Cardiac fibroblast (primary cell): ENCODE measurements at regions not wholly inside any gene's neighbourhood (a gene's known extent, or its start where the extent isn't known, plus 50 kb on each side); places are given as distances from the start of the nearest gene placed in this dataset.

Experiments used
- DNase-seq, 2 donors: peaks; one replicate each; pipeline versions ENCODE4 v3.0.0 to v3.0.0-alpha.2; 2010; ENCODE audit warnings: low read depth in 2 of 2
- H3K4me3 ChIP-seq, 2 donors: replicated peaks in 1 of 2; 1 replicate in 1 of 2; 2 replicates in 1 of 2; pipeline ENCODE4 v1.5.1; 2011; ENCODE audit warnings: low read depth in 2 of 2, low read length in 2 of 2, mild to moderate bottlenecking in 2 of 2, moderate library complexity in 1 of 2
- CTCF ChIP-seq: IDR thresholded peaks from one replicate; pipeline ENCODE4 v1.5.1; 2011; ENCODE audit warnings: low read depth, mild to moderate bottlenecking, low read length, inconsistent platforms

- no peak for DNase-seq
- H3K4me3 ChIP-seq: no peak overlapping the region
- no peak for TF ChIP-seq CTCF
Measured at GRCh38 chr6:104414723-104415122, 445.0 kb downstream of the HACE1 start.

GRCh38 chr6:104413767-104414166 is 446.0 kb downstream of the HACE1 start:
- TF ChIP-seq CTCF: no peak
- no peak for DNase-seq
- no peak overlapping the region for H3K4me3 ChIP-seq

- DNase-seq: no peak
- no peak for TF ChIP-seq CTCF
- H3K4me3 ChIP-seq: no peak overlapping the region
Measured at GRCh38 chr6:104411302-104411701, 448.4 kb downstream of the HACE1 start.

GRCh38 chr6:104409913-104410312 is 449.8 kb downstream of the HACE1 start:
- no peak for TF ChIP-seq CTCF
- DNase-seq: peak in 1 of 2 donors; percentile 48
- no peak overlapping the region for H3K4me3 ChIP-seq

- no peak for TF ChIP-seq CTCF
- DNase-seq: no peak
- H3K4me3 ChIP-seq: no peak overlapping the region
Measured at GRCh38 chr6:104407957-104408356, 451.8 kb downstream of the HACE1 start.

- no peak for TF ChIP-seq CTCF
- DNase-seq: peak in 1 of 2 donors; percentile 2
Measured at GRCh38 chr6:104404377-104404776, 455.3 kb downstream of the HACE1 start.

DNA sequence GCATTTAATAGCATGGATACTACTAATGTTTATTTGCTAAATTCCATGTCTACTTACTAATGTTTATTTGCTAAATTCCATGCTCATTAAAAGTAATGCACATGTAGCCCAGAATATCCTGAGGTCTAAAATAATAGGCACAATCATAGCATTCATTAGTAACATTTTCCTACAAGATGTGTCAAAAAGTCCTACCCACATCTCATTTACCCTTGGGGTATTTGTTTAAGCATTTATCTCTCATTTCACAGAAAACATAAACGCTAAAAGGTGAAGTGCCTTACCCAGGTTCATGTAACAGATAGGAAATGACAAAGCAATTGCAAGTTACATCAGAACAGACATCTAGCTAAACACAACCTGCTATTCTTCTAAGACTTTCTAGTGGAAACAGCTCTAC is 457.1 kb downstream of the HACE1 start:
- TF ChIP-seq CTCF: no peak
- no peak for DNase-seq
- no peak overlapping the region for H3K4me3 ChIP-seq

More at GRCh38 chr6:104404377-104404776, 455.3 kb downstream of the HACE1 start:
- H3K4me3 ChIP-seq: no peak overlapping the region
